HG02759 (cell line): ENCODE measurements at regions not wholly inside any gene's neighbourhood (a gene's known extent, or its start where the extent isn't known, plus 50 kb on each side); places are given as distances from the start of the nearest gene placed in this dataset.

ENCODE experiments used
- ATAC-seq: cut with Tn5 transposase; IDR thresholded peaks from one replicate; pipeline ENCODE4 v1.9.1; 2021; ENCODE audit warnings: mild to moderate bottlenecking, moderate library complexity; ENCODE audit not compliant: unreplicated experiment

DNA sequence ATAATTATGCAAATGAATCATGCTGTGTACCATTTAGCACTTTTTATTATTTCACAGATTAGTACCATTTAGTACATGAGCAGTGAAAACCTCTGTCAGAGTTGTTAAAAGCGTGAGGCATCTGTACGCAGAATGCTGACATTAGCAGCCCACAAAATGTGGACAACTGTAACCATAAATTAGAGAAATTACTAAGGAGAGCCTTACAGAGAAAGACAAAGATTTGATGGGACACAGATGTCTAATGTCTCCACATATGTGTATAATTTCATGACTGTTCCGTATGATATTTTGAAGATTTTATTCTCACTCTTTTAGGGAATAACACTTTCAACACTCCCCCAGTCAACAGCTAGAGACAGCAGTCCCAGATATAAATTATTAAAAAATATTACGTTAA, 414.0 kb upstream of the ANKRD30A start:
- no peak for ATAC-seq

DNA sequence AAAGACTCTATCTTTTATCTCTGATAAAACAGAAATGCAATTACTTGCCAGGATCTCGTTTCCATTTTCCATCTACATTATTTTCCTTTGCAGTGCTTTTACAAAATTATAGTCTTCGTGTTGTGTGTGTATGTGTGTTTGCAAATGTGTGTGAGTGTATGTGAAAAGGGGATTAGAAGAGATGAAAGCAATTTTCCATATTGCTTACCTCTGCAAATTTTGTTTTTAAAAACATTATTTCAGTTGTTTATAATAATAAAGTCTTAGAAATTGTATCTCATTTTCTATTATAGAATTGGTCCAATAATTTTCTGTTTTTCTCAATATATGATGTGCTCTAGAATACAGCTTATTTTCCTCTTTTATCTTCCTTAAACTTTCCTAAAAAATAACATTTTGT, 421.3 kb upstream of the ANKRD30A start:
- ATAC-seq = no peak

DNA sequence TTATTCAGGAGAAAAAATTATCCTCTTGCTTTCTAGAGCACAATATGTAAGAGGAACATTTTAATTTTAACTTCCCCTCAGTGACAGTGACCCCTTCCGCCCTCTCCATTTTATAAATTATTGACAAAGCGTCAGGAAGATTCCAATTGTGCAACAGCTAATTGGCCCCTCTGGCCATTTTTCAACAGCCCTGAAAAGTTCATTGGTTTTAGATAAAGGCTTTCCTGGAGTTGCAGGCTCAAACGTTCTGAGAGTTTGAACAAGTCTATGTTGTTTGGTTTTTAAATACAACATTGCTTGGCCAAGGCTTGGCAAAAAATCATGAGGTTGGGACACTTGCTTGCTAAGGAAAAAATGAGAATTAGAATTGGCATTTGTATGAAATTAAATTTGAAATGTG, 422.2 kb upstream of the ANKRD30A start:
- ATAC-seq = no peak

DNA sequence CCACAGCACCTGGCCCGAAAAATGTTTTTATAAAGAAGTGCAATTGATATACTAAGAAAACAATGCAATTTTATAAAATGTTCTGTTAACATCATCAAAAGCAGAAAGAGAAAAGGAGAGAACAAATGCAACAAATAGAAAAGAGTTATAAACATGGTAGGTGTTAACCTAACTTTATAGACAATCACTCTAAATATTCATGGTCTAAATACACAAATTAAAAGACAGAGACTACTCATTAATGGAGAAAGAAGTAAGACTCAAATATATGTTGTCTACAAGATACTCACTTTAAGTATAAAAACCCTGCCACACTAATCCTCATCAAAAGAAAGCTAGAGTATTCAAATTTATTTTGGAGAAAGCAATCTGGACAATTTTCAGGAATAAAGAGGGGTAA, 425.3 kb upstream of the ANKRD30A start:
- ATAC-seq = no peak

DNA sequence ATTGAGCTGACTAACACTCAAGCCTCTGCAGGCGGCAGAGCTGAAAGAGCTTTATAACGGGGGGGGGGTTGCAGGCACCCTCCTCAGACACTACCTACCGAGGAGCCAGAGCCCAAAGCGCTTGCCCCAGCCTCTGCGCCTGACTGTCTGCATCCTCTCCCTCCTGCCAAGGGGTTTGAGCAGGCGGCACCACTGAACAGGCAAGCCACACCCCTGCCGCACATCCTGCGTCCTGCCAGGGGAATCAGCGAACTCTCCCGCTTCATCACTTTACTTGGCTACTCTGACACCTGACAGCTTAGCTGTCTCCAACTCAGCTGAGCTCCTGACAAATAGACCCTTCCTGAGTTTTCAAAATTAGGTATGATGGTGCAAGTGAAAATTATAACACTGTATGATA, 432.6 kb upstream of the ANKRD30A start:
- no peak for ATAC-seq

DNA sequence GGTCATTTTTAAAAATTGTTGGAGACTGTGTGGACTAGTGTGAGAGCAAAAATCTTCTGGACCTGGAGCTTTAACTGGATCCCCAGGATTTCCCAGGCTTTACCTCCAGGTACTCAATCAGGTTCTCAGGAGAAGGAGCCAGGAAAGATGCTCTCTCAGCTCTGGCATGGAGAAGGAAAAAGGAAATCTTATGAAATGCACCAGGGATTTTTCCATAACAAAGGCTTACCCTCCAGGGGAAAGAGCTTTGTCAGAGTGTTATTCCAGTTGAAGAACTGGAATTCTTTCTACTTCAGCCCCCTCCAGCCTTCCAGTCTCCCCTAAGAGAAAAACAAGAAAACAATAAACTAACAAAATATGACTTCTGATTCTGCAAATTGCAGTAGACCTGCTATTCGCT, 436.7 kb upstream of the ANKRD30A start:
- no peak for ATAC-seq

DNA sequence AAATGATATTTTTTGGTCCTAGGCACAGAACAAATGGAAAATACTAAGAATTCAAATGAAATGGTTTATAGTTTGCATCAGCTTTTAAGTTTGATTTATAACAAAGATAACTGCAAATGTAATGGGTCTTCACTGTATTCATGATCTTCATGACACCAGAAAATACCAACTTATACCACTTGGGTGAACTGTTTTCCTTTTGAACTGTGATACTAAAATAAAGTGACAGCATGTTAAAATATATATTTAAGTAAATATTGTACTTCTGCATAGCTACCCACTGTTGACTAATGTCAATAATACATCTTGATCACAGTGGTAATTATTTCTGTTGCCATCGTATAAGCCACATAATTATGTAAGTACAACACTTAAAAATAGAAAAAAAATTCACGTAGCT, 442.0 kb upstream of the ANKRD30A start:
- no peak for ATAC-seq

DNA sequence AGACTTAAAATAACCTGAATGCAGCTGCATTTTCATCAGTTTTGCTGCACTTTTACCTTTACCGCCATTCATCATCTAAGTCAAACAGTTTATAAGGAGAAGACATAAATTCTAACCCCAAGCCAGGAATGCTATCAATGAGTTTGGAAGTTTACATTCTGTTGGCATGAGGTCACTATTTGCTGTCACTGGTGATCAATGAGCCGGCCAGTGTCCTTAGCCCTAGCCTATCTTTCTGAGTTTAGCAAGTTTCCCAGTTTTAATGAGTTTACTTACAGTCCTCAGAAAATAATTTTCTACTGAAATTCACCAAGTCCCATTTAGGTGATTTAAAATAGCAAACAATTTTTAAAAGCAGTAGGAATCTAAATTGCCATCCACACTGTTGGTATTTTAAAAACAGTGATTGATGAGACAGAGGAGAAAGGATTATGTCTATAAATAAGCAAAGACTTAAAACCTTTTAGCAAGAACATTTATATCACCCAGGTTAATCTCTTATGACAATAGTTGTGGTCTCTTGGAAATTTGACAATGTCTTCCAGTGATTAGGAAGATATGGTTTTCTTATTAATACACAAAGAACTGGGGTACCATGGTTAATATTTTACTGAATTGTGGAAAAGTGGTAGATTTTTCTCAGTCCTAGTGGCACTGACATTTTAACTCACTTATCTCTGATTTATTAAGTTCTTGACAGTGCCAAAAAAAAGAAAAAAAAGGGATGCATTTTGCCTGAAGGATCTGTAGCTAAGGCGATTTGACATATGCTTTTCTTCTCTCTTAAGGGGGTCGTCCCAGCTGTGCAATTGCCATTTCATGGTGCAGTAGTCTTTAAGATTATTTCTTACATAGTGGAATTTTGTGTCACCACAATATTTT, 443.4 kb upstream of the ANKRD30A start:
- no peak for ATAC-seq

DNA sequence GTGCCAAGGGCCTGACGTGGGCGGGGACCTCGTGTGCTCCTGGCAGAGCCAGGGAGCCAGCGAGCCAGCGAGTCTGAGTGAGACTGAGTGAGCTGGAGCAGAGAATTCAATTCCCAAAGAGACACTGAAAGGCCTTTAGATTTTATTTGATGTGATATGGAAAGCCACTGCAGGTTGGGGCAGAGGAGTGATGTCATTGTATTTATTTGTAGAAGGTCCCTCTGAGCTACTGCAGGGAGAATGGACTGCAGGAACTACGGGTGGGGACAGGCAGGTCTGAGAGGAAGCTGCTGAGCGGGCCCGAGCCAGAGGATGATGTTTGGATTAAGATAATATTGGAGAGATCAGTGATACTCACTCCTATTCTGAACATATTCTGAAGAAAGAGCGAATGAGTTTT, 445.8 kb upstream of the ANKRD30A start:
- no peak for ATAC-seq

DNA sequence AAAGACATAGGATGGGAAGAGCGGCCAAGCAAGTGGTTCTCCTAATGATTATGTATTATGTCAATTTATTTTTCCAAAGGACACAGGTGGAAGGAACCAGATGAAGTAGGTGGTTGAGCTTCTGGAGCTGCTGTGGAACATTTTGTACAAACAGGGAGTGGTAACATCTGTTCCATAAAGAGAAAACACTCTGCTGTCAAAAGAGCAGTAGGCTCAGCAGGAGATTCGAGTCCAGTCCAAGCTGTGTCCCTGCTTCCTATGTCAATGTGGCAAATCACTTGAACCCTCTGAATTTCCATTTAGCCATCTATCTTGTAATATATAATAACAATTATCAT, 448.0 kb upstream of the ANKRD30A start:
- no peak for ATAC-seq

DNA sequence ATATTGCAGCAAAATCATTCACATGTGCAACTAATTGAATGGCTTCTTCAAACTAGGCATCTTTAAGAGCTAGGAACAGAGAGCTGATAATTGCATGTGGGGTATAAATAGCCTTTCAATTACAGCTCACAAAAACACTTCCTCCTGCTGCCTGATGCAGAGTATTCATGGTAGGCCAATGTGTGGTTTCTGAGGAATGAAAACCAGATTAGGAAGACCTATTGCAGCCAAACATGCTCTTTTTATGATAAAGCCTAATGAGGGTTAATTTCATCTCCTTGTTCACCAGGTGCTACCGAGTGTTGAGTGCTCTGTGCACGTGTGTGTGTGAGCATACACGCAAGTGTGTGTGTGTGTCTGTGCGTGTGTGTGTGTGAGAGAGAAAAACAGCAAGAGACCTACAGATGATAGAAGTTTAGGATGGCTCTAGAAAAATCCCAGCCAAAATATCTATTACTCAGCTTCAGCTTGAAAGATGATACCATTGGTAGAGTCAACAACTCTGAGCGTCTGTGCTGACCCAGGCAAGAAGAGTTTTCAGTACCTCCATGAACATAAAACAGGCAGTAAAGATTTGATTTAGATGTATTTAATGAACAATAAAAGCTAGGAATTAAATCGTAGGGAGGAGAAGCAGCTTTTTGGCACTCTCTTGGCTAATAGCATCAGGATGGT, 448.5 kb upstream of the ANKRD30A start:
- ATAC-seq = no peak

DNA sequence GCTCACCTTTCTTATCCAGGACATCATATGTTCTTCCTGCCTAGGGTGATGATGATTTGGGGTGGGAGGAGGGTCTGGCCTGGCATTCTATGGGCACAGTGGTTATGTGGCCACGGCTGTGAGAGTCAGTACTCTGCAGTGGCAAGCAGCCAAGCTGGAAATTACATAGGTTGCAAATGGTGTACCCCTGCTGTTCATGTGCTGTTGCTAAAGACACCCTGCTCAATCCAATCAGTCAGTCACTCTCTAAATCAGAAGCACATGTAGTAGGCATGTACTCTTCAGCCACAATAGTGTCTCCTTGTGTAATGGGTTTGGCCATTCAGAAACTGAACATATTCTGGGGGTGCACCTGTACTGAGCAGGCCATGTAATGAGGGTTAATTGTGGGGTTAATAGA, 449.1 kb upstream of the ANKRD30A start:
- no peak for ATAC-seq

DNA sequence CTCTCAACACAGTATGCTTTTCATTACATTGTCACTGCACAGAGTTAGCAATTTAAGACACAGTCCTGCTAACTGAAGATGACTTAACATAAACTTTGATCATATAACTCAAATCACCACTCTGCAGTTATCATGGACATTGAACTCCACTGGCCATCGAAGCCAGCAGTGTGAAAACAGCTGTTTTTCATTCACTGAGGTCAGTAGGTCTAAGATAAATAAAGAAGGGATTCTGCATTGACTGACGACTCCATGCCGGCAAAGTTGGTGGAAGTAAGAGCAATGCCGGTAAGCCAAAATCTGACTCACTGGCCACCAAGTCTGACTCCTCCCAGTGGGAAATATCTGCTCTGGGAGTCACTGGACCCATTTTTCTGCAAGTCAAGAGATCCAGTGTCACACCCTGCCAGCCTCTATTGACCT, 449.9 kb upstream of the ANKRD30A start:
- ATAC-seq = no peak

DNA sequence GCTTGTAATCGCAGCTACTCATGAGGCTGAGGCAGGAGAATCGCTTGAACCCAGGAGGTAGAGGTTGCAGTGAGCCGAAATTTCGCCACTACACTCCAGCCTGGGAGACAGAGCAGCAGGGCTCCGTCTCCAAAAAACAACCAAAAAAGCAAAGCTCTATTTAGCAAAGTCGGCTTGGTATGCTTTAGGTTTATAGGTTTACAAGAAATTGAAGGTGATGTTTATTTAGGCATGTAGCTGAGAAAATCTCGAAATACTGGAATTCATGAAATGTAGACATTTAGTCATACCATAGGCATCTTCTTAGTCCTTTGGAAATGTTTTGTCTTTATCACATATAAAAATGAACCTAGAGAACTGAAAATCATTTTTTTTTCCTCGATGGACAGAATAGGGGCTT, 453.8 kb upstream of the ANKRD30A start:
- ATAC-seq = no peak

DNA sequence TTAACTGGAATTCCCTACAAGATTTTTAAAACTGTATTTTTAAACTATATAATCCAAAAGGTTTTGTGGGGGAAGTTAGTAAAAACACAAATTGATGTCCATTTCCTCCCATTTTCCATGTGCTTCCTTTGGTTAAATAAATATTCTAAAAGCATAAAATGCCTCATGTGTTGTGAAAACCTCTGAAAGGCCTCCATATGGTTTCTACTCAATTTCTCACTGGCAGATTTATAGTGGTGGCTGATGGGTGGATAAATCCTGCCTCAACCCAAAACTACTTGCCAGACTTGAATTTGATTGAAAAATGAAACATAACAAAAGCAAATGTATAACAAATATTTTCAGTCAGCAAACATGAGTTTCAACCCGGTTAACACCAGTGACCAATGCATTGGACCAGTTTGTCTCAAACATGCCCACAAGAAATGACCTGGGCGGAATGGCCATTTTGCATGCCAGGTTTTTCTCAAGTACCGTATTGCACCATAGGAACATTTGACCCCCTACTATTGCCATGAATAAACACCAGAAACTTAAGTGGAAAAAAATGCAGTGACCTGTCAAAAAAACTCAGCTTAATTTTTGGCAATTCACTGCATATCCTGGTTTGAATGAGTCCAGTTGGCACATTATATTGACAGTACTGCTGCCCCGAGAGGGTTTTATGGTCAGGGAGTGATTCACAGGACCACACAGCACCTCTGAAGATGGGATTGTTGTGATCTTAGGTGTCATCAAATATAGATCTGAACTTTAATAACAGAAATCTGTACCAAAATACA, 454.6 kb upstream of the ANKRD30A start:
- no peak for ATAC-seq

DNA sequence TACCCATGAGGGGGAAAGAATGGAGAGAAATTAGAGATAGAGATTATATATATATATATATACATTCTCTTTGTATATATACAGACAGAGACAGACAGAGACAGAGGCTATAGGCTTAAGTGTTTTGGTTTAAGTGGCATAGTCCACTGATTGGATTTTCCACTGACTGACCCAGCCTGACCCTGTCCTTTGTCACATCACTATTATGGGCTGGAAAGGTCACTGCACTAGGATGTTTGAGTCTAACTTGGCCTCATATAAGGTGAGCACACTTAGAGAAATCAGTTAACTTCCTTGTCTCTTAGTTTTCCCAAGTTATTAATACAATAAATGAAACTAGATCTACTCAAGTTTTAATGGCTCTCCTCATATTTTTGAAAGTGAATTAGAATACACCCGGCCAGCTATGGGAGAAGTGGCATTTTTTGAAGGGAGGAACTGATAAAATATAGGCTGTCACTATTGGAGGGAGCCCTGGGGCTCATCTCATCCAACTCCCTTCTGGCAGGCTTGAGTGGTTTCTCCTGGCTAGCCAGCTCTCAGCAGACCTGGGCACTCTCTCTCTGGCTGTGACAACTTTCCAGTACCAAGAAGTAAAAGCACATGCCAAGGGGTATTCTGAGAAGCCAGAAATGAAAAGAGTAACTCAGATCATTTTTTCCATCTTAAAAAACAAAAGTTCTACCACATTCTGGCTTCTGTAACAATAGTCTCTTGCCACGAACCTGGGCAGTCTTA, 455.6 kb upstream of the ANKRD30A start:
- no peak for ATAC-seq

DNA sequence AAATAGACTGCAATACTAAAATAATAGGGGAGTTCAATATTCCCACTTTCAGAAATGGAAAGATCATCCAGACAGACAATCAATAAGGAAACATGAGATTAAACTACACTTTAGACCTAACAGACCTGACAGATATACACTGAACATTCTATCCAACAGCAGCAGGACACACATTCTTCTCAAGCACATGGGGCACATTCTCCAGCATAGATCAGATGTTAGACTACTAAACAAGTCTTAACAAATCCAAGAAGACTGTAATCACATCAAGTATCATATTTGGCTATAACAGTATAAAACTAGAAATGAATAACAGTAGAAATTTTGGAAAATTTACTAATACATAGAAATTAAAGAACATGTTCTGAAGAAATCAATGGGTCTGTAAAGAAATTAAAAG, 458.9 kb upstream of the ANKRD30A start:
- ATAC-seq = no peak

DNA sequence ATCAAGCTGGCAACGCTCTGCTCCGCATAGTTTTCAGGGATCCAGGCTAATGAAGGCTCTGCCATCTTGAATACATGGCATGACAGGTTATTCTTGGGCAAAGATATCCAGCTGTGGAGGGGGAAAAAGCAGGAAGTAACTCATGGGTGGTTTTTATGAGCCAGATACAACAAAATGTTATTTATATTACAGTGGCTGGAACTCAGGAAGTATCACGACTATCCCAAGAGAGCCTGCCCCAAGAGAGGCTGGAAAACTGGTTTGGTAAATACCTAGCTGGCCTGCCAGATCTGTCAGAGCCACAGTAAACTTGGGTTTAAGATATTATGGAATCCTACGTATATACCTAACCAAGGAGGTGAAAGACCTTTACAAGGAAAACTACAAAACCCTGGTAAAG, 462.8 kb upstream of the ANKRD30A start:
- no peak for ATAC-seq

DNA sequence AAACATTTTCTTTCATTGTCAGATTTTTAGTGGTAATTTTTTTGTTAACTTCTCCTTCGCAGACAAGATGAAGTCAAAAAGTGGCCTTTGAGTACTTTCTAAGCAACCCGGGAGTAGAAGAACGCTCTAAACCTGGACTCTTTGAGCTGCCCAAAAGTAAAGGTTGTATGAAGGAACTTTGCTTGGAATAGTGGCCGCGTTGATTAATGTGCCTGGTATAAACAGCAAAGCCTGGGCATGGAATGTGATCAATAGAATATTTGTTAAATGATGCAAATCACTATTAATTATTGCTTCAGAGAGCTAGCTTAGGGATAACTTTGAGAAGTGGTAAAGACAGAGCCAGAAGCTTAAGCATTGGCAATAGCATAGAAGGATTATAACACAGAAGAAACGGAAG, 475.1 kb upstream of the ANKRD30A start:
- no peak for ATAC-seq

DNA sequence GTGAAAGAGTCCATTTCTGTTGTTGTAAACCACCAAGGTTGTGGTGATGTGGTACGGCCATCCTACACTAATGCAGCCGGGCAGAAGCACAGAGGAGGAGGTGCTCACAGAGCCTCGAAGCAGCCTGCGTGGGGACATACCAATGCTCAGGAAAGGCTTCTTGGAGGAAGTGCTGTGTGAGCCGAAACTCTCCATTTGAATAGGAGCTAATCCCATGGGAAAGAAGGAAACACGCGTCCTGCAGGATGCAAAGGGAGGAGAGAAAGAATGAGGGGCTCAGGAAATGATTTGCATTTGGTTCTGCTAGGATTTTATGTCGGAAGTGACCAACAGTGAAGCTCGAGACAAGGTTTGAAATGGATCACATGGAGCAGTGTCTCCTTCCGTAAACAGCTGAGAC, 477.9 kb upstream of the ANKRD30A start:
- no peak for ATAC-seq

DNA sequence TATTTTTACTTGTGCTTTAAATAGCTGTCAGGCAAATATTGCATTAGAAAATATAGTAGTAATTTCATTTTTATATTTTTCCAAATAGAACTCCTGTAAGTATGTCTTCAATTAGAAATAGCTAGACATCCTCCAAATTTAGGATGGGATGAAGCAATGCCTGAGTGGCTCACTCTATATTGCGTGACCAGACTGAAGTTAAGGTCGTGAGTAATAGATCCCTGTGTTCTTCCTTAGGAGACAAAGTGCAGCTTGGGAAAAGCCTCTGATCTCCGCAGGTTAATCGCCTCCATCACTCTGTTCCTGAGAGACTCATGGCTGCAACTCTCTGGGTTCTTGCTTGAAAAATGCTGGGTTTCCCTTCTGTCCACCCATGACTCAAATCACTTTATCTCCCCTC, 484.8 kb upstream of the ANKRD30A start:
- no peak for ATAC-seq
